ENCODE measurements at regions not wholly inside any gene's neighbourhood (a gene's known extent, or its start where the extent isn't known, plus 50 kb on each side); places are given as distances from the start of the nearest gene placed in this dataset.

- TF ChIP-seq TAF1 (IDR thresholded peaks at IDR 0.05; ENCODE audit: borderline replicate concordance, low read depth, low read length) = no peak
- no peak for TF ChIP-seq POLR2AphosphoS5 (IDR thresholded peaks at IDR 0.05; ENCODE audit: low read depth, low read length)
- no peak for TF ChIP-seq POLR2A (IDR thresholded peaks at IDR 0.05; ENCODE audit: low read depth, low read length)
- no peak for DNase-seq (ENCODE audit: insufficient read length)
- FAIRE-seq = no peak
Observed at GRCh38 chr3:106813742-106814141, 563.5 kb upstream of the CCDC54 start.

GRCh38 chr3:106814231-106814630 is 563.0 kb upstream of the CCDC54 start:
- FAIRE-seq (no peak), DNase-seq (ENCODE audit: insufficient read length) (no peak)
- TF ChIP-seq POLR2A (IDR thresholded peaks at IDR 0.05; ENCODE audit: low read depth, low read length) (no peak), TAF1 (IDR thresholded peaks at IDR 0.05; ENCODE audit: borderline replicate concordance, low read depth, low read length) (no peak), POLR2AphosphoS5 (IDR thresholded peaks at IDR 0.05; ENCODE audit: low read depth, low read length) (no peak)

GRCh38 chr3:106816838-106817237 is 560.4 kb upstream of the CCDC54 start:
- no peak for DNase-seq (ENCODE audit: insufficient read length)
- no peak for TF ChIP-seq POLR2AphosphoS5 (IDR thresholded peaks at IDR 0.05; ENCODE audit: low read depth, low read length)
- TF ChIP-seq POLR2A (IDR thresholded peaks at IDR 0.05; ENCODE audit: low read depth, low read length) = no peak
- TF ChIP-seq TAF1 (IDR thresholded peaks at IDR 0.05; ENCODE audit: borderline replicate concordance, low read depth, low read length) = no peak
- no peak for FAIRE-seq

DNA sequence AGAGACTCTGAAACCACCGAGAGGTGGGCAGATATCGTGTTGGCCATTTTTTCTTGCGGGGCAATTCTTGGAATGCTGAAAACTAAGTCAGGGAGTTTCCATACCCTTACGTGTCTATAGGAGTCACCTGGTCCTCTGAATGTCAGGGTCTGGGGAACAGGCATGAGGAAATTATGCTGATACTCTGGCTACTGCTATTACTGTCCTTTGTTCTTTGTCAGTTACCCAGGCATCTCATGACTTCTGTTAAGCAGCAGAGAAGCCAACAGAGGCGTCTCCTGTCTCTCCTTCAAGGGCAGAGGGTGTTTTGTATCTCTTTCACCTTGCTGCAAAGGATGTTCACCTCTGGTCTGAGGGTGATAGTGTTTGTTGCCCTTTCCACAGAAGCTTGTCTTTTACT is 559.5 kb upstream of the CCDC54 start:
- TF ChIP-seq POLR2AphosphoS5 (IDR thresholded peaks at IDR 0.05; ENCODE audit: low read depth, low read length) (no peak), POLR2A (IDR thresholded peaks at IDR 0.05; ENCODE audit: low read depth, low read length) (no peak), TAF1 (IDR thresholded peaks at IDR 0.05; ENCODE audit: borderline replicate concordance, low read depth, low read length) (no peak)
- DNase-seq (ENCODE audit: insufficient read length) (no peak), FAIRE-seq (no peak)

DNA sequence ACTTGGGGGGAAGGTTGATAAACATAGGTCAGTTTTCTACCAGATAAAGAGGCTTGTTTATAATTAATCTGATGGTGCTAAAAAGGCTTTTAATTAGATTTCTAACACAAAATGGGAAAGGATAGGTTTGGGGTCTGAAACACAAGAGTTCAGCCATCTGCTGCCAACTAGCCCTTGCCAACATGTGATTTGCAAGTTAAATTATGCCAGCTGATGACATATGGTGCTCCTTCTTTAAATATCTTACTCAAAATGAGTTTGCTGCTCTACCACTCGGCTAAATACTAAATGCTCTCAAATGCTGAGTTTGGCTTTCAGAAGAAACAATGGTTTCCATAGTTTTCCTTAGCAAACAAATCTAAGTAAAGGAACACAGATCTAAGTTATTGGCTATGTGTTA is 557.8 kb upstream of the CCDC54 start:
- no peak for DNase-seq (ENCODE audit: insufficient read length)
- no peak for TF ChIP-seq POLR2A (IDR thresholded peaks at IDR 0.05; ENCODE audit: low read depth, low read length)
- no peak for FAIRE-seq

DNA sequence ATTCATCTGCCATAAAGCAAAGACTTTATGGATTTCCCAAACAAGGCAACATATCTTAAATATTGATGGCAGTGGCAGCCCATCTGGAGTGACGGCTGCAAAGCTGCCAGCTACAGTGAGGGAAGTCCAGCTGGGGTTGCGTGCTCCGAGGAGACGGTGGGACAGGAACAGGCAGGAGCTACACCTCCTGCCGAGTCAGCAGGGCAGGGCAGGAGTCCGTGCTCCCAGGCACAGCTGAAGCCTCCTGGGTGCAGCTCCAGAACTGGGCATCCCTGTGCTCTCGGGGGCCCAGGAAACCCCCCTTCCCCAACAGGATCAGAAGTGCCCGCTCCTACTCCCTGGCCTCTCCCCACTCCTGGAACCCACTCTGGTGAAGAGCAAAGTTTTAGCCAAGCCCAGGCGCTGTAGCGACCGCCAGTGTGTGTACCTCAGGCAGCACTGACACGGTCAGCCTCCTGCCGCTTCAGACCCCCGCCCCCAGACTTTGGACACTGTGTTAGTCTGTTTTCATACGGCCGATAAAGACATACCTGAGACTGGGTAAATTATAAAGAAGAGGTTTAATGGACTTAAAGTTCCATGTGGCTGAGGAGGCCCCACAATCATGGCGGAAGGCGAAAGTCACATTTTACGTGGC is 556.4 kb upstream of the CCDC54 start:
- FAIRE-seq = no peak
- TF ChIP-seq POLR2AphosphoS5 (IDR thresholded peaks at IDR 0.05; ENCODE audit: low read depth, low read length) = no peak
- no peak for TF ChIP-seq POLR2A (IDR thresholded peaks at IDR 0.05; ENCODE audit: low read depth, low read length)
- no peak for TF ChIP-seq TAF1 (IDR thresholded peaks at IDR 0.05; ENCODE audit: borderline replicate concordance, low read depth, low read length)
- no peak for DNase-seq (ENCODE audit: insufficient read length)

DNA sequence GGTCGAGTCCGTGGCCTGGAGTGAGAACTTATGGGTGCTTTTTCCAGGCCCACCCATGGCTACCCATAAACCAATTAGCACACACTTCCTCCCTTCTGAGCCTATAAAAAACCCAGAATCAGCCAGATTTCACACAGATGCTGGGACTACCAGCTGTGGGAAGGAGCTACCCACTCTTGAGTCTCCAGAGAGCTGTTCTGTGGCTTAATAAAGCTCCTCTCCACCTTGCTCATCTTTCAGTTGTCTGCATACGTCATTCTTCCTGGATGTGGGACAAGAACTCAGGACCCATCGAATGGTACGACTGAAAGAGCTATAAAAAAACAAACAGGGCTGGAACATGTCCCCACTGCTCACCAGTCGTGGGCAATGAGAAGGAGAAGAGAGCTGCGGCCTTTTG is 555.4 kb upstream of the CCDC54 start:
- no peak for TF ChIP-seq POLR2A (IDR thresholded peaks at IDR 0.05; ENCODE audit: low read depth, low read length)
- no peak for TF ChIP-seq TAF1 (IDR thresholded peaks at IDR 0.05; ENCODE audit: borderline replicate concordance, low read depth, low read length)
- TF ChIP-seq POLR2AphosphoS5 (IDR thresholded peaks at IDR 0.05; ENCODE audit: low read depth, low read length) = no peak
- DNase-seq (ENCODE audit: insufficient read length) (no peak), FAIRE-seq (no peak)

GRCh38 chr3:106822204-106822603 is 555.0 kb upstream of the CCDC54 start:
- TF ChIP-seq POLR2AphosphoS5 (IDR thresholded peaks at IDR 0.05; ENCODE audit: low read depth, low read length) (no peak), TAF1 (IDR thresholded peaks at IDR 0.05; ENCODE audit: borderline replicate concordance, low read depth, low read length) (no peak)
- FAIRE-seq (no peak), DNase-seq (ENCODE audit: insufficient read length) (no peak)

DNA sequence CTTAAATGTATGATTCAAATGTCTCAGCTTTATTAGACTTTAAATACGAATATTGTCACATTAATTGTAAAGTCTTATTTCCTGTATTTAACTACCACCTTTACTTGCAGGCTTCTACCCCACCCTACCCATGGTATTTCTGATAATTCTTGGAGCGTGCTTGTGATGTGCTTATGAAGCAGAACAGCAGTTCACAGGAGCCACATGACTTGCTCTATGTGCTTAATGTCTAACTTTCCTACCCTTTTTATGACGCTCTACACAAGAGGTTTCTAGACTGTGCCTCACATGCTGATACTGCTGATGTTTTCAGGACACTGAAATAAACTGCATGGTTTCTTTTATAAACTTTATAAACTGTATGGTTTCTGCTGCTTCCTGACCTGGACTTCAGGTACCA is 553.5 kb upstream of the CCDC54 start:
- no peak for FAIRE-seq
- no peak for DNase-seq (ENCODE audit: insufficient read length)
- TF ChIP-seq POLR2A (IDR thresholded peaks at IDR 0.05; ENCODE audit: low read depth, low read length) (no peak), TAF1 (IDR thresholded peaks at IDR 0.05; ENCODE audit: borderline replicate concordance, low read depth, low read length) (no peak), POLR2AphosphoS5 (IDR thresholded peaks at IDR 0.05; ENCODE audit: low read depth, low read length) (no peak)

DNA sequence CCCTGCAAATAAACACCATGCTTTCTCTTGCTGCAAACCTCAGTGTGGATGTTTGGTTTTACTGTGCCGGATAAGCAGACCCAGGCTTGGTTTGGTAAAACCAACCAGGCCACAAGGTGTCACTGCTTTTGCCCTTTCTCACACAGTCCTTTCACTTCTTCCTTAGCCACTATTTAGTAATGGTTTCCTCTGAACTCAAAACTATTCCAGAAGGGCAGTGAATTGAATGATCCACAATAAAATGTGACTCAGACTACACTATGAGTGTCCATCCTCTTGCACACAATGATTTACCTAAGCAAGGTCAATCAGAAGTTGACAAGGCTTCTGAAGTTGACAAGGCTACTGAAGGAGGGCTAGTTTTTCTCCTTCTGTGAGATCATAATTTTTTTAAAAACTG is 552.4 kb upstream of the CCDC54 start:
- DNase-seq (ENCODE audit: insufficient read length) (no peak), FAIRE-seq (no peak)
- no peak for TF ChIP-seq POLR2AphosphoS5 (IDR thresholded peaks at IDR 0.05; ENCODE audit: low read depth, low read length)
- TF ChIP-seq TAF1 (IDR thresholded peaks at IDR 0.05; ENCODE audit: borderline replicate concordance, low read depth, low read length) = no peak
- TF ChIP-seq POLR2A (IDR thresholded peaks at IDR 0.05; ENCODE audit: low read depth, low read length) = no peak

GRCh38 chr3:106825962-106826605 is 551.2 kb upstream of the CCDC54 start:
- DNase-seq (ENCODE audit: insufficient read length) (no peak), FAIRE-seq (no peak)
- no peak for TF ChIP-seq POLR2AphosphoS5 (IDR thresholded peaks at IDR 0.05; ENCODE audit: low read depth, low read length)
- TF ChIP-seq POLR2A (IDR thresholded peaks at IDR 0.05; ENCODE audit: low read depth, low read length) = no peak
- TF ChIP-seq TAF1 (IDR thresholded peaks at IDR 0.05; ENCODE audit: borderline replicate concordance, low read depth, low read length) = no peak

GRCh38 chr3:106826791-106827311 is 550.4 kb upstream of the CCDC54 start:
- FAIRE-seq (no peak), DNase-seq (ENCODE audit: insufficient read length) (no peak)
- no peak for TF ChIP-seq POLR2A (IDR thresholded peaks at IDR 0.05; ENCODE audit: low read depth, low read length)
- TF ChIP-seq POLR2AphosphoS5 (IDR thresholded peaks at IDR 0.05; ENCODE audit: low read depth, low read length) = no peak
- no peak for TF ChIP-seq TAF1 (IDR thresholded peaks at IDR 0.05; ENCODE audit: borderline replicate concordance, low read depth, low read length)

Measured in GM12892 (cell line).